ENCODE measurements at regions not wholly inside any gene's neighbourhood (a gene's known extent, or its start where the extent isn't known, plus 50 kb on each side); places are given as distances from the start of the nearest gene placed in this dataset.
"Not testable (repeated sequence)": the region's sequence is repeated elsewhere in the genome, so short reads cannot be mapped to it uniquely, and the experiment has no call there.

DNA sequence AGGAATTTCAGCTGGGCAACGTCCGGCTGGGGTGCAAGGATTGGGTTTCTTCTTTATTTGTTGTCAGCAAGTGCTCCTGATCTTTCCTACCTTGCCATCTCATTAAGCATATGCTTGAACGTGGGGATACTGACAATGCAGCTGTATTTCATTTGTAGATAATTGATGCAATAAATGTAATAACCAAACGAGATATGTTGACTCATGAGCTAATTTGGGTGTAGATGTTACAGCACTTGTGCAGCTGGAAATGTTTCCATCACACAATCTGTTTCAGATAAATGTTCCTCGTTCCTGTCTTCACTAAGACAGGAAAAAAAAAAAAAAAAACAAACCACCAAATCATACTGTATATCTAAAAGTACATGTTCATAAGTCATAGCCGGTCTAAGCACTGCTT lies 123.8 kb downstream of the DMRT2 start:
- no peaks in the 10 kb centered on the region for H3K4me1 Mint-ChIP-seq
- H3K4me3 Mint-ChIP-seq: no peak overlapping the region
- no peak overlapping the region for H3K27ac Mint-ChIP-seq
- peaks cover 5% of the 10 kb centered on the region for H3K27me3 Mint-ChIP-seq
- H3K9me3 Mint-ChIP-seq: peaks cover 3 to 7% (median 4%) of the 10 kb centered on the region in 3 donors
- no peaks in the 10 kb centered on the region for H3K36me3 Mint-ChIP-seq

DNA sequence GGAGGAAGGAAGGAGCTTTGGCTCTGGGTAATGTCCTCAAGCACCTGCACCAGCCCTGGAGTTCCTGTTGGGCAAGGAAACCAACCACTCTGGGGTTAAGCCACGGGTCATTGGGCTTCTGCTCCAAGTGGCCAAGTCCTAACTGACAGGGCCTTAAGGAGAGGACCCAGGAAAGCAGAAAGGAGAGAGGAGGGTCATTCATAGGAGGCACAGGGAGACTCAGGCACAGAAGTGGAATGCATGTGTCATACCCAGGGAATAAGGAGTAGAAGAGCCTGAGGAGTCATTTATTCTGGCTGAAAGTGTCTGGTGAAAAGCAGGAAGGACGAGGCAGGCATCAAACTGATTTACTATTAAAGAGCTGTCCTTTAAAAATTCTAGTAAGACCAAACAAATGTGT lies 129.2 kb downstream of the DMRT2 start:
- Mint-ChIP-seq H3K27ac (no peak overlapping the region), H3K36me3 (no peaks in the 10 kb centered on the region), H3K4me1 (no peaks in the 10 kb centered on the region), H3K4me3 (no peak overlapping the region), H3K27me3 (peaks cover 3% of the 10 kb centered on the region), H3K9me3 (peaks cover 0 to 3% (median 2%) of the 10 kb centered on the region in 3 donors)

DNA sequence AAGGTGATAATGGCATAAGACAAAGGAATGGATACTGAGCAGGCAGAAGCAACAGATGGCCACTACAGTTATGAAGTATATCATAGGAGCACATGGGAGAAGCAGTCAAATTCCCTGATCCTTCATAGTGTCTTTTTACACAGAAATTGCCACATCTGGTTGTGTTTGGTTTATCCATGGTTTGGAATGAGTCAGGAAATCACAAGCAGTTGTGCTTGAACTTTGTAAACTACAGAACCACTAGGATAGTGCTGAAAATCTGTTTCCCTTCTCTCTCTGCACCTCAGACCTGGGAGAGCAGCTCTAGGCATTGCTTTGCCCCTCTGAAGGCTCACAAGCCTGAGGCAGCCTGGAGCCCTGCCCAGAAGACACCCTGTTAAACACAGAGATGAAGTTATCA lies 134.0 kb downstream of the DMRT2 start:
- Mint-ChIP-seq H3K9me3 (peaks cover 3 to 12% (median 5%) of the 10 kb centered on the region in 3 donors), H3K27me3 (no peaks in the 10 kb centered on the region), H3K4me3 (no peak overlapping the region), H3K4me1 (no peaks in the 10 kb centered on the region), H3K36me3 (no peaks in the 10 kb centered on the region), H3K27ac (no peak overlapping the region)

DNA sequence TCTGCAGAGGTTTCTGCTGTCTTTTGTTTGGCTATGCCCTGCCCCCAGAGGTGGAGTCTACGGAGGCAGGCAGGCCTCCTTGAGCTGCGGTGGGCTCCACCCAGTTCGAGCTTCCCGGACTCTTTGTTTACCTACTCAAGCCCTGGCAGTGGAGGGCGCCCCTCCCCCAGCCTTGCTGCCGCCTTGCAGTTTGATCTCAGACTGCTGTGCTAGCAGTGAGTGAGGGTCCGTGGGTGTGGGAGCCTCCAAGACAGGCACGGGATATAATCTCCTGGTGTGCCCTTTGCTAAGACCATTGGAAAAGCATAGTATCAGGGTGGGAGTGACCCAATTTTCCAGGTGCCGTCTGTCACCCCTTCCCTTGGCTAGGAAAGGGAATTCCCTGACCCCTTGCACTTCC lies 137.0 kb downstream of the DMRT2 start:
- H3K9me3 Mint-ChIP-seq: peaks cover 3 to 18% (median 9%) of the 10 kb centered on the region in 3 donors
- not testable (repeated sequence) for H3K4me3 Mint-ChIP-seq, H3K4me1 Mint-ChIP-seq, H3K27ac Mint-ChIP-seq, H3K36me3 Mint-ChIP-seq, H3K27me3 Mint-ChIP-seq

DNA sequence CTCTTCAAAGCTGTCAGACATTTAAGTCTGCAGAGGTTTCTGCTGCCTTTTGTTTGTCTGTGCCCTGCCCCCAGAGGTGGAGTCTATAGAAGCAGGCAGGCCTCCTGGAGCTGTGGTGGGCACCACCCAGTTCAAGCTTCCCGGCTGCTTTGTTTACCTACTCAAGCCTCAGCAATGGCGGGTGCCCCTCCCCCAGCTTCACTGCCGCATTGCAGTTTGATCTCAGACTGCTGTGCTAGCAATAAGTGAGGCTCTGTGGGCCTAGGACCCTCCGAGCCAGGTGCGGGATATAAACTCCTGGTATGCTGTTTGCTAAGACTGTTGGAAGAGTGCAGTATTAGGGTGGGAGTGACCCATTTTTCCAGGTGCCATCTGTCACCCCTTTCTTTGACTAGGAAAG lies 145.5 kb downstream of the DMRT2 start:
- not testable (repeated sequence) for H3K4me3 Mint-ChIP-seq, H3K27me3 Mint-ChIP-seq, H3K4me1 Mint-ChIP-seq, H3K9me3 Mint-ChIP-seq, H3K27ac Mint-ChIP-seq, H3K36me3 Mint-ChIP-seq

DNA sequence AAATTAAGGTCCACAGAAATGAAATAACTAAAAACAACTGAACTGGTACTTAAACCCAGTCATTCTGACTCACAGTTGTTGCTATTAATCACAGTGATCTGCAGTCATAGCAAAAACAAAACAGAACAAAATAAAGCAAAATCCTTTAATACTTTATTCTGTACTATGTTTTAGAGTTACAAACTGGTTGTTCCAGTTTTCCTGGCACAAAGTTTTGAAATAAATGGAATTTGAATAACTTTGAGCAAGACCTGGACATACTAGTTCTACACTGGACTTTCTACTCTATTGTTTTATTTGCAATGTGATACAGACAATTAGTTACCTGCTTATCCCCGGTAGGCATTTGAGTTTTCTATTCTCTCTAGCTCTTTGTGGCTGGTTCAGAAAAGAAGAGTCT lies 147.9 kb downstream of the DMRT2 start:
- peaks cover 0 to 2% (median 0%) of the 10 kb centered on the region in 3 donors for H3K9me3 Mint-ChIP-seq
- peaks cover 7% of the 10 kb centered on the region for H3K27me3 Mint-ChIP-seq
- peaks cover 0 to 2% (median 0%) of the 10 kb centered on the region in 3 donors for H3K4me1 Mint-ChIP-seq
- H3K4me3 Mint-ChIP-seq: no peak overlapping the region
- no peak overlapping the region for H3K27ac Mint-ChIP-seq
- no peaks in the 10 kb centered on the region for H3K36me3 Mint-ChIP-seq

DNA sequence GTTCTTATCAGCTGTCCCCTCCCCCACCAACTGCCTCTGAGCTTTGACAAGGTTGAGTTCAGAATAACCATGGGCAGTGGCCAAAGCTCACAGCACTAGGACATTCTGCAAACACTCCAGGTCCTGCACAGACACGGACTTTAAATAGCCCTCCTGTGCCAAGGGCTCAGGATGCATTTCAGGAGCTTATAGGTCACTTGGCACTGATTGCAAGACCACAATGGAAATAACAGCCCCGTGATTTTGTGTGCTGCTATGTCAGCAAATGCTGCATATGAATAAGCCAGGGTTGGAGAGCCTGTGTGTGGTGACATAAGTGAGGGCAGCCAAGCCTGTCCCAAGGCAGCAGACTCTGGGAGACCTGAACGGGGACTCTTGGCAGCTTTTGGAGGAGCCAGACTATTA lies 150.7 kb downstream of the DMRT2 start:
- no peak overlapping the region for H3K4me3 Mint-ChIP-seq
- no peaks in the 10 kb centered on the region for H3K36me3 Mint-ChIP-seq
- H3K27ac Mint-ChIP-seq: no peak overlapping the region
- H3K27me3 Mint-ChIP-seq: peaks cover 12% of the 10 kb centered on the region
- peaks cover 0 to 2% (median 0%) of the 10 kb centered on the region in 3 donors for H3K4me1 Mint-ChIP-seq
- H3K9me3 Mint-ChIP-seq: peaks cover 0 to 3% (median 0%) of the 10 kb centered on the region in 3 donors

DNA sequence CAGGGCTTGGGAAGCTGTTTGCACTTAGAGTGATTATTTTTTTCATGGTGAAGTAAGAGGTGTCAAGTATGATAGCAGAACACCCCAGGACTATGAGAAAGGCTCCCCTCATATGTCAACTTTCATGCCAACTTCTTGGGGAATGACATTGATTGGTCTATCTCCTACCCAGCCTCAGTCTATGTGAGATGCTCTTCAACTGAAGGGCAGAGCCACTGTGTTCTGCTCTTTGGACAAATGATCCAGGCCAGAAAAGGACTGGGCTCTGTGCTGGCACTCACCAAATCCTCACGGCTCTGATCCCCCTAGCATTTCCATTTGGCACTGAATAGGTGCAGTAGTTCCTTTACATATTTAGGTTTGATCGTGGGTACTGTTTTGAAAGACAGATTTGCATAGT lies 151.1 kb downstream of the DMRT2 start:
- Mint-ChIP-seq H3K36me3 (no peaks in the 10 kb centered on the region), H3K4me1 (peaks cover 0 to 1% (median 0%) of the 10 kb centered on the region in 3 donors), H3K4me3 (no peak overlapping the region), H3K9me3 (peaks cover 0 to 3% (median 0%) of the 10 kb centered on the region in 3 donors), H3K27ac (no peak overlapping the region), H3K27me3 (peaks cover 9% of the 10 kb centered on the region)

DNA sequence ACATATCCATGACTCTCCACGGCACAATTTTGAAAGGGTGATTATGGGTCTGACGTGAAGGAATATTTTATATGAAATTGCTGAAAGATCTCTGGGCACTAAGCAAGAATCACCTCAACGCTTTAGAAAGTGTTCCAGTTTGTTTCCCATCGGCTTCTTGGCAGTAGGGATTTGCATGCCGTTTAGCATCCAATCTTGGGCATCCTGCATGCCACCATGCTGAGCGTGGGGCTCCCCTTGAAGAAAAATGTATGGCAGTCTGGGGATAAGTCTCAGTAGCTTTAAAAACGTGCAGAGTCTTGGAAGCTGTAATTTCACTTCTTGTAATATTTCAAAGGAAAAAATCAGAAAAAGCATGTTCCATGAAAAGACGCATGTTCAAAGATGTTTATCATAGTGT lies 151.7 kb downstream of the DMRT2 start:
- H3K4me1 Mint-ChIP-seq: no peaks in the 10 kb centered on the region
- H3K36me3 Mint-ChIP-seq: no peaks in the 10 kb centered on the region
- peaks cover 11% of the 10 kb centered on the region for H3K27me3 Mint-ChIP-seq
- no peak overlapping the region for H3K27ac Mint-ChIP-seq
- peaks cover 0 to 3% (median 0%) of the 10 kb centered on the region in 3 donors for H3K9me3 Mint-ChIP-seq
- no peak overlapping the region for H3K4me3 Mint-ChIP-seq

DNA sequence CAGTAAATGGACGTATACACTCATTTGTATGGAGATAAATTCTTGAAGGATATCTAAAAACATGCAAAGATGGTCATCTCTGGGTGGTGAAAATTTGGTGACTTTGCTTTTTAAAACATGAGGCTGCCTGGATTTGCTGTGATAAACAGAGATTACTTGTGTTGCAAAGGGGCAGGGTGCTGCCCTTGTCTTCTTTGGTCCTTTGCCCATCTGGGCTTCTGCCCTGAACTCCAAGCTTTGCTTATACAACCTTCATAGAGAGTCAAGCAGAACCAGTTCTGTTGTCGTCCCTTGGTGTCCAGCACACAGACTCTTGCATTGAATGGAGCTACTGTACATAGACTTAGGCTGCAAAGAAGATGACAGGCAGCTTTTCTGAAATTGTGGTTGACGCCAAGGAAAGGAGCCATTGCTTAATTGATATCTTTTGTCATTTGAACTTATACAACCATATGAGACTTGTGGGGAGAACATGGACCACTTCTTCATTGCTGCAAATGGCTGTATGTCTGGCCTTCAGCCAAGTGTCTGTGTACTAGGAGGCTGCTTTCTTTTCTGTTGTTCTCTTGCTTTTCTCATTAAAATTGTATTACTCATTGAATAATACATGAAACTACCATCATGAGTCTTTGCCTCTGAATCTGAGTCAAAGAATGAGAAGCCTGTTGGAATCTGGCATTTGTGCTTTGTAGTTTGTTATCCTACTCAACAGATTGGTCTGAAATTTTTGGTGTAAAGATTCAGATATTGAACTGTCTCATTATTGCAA lies 152.5 kb downstream of the DMRT2 start:
- H3K27ac Mint-ChIP-seq: no peak overlapping the region
- no peaks in the 10 kb centered on the region for H3K4me1 Mint-ChIP-seq
- peaks cover 11% of the 10 kb centered on the region for H3K27me3 Mint-ChIP-seq
- no peak overlapping the region for H3K4me3 Mint-ChIP-seq
- H3K9me3 Mint-ChIP-seq: peaks cover 0 to 3% (median 0%) of the 10 kb centered on the region in 3 donors
- no peaks in the 10 kb centered on the region for H3K36me3 Mint-ChIP-seq

DNA sequence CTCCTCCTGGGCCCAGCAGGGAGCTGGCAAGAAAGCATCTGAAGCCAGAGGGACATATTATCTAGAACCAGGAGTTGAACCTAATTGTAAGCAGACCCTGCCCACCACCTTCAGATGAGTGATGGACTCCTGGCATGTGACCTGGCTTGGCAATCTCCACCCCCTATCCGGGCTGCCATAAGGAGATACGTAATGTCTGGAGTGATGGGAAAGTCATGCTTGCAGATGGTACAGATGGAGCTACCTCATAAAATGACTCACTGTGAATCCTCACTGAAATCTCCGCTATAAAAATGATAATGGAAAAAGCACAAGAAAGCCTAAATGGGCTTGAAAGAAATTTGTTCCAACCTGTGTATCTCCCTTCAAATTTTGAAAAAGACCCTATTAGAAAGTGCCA lies 157.5 kb downstream of the DMRT2 start:
- Mint-ChIP-seq H3K4me3 (no peak overlapping the region), H3K4me1 (no peaks in the 10 kb centered on the region), H3K9me3 (peaks cover 1 to 3% (median 2%) of the 10 kb centered on the region in 3 donors), H3K36me3 (no peaks in the 10 kb centered on the region), H3K27ac (no peak overlapping the region), H3K27me3 (peaks cover 7% of the 10 kb centered on the region)

DNA sequence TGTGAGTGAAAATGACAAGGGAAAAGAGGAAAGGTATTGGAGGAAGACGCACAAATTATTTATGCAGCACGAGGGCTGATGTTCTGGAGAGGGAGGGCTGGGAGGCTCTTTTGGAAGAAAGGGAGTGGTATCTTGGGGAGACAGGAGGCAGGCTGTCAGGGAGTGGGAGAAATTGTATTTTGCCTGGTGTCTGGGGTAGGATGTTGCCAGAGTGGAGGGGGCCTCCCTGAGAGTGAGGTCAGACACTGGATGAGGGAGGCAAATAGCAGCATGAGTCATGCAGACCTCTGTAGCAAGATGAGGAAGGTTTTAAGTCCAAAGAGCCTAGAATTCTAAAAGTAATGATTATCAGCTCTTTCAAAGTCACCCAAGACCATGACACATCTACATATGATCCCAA lies 158.0 kb downstream of the DMRT2 start:
- Mint-ChIP-seq H3K4me1 (no peaks in the 10 kb centered on the region), H3K9me3 (peaks cover 1 to 3% (median 2%) of the 10 kb centered on the region in 3 donors), H3K27ac (no peak overlapping the region), H3K4me3 (no peak overlapping the region), H3K36me3 (no peaks in the 10 kb centered on the region), H3K27me3 (peaks cover 7% of the 10 kb centered on the region)

DNA sequence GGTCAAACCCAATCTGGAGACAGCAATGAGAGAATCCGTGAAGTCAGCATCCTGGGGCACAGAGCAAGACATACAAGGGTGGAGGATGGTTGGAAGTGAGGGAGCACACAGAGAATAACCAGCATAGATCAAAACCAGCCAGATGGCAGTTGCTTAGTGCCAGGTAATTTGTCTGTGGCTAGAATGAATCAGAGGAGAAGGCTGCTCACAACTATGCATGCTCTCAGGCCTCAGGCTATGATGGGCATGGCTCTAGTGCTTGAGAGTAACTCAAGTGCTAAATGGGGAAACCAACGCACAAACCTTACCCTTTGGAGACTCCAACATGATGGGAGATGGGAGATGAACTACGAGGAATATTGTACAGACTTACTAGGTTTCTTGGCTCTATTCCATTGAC lies 160.8 kb downstream of the DMRT2 start:
- Mint-ChIP-seq H3K27me3 (peaks cover 2% of the 10 kb centered on the region), H3K4me3 (no peak overlapping the region), H3K27ac (no peak overlapping the region), H3K36me3 (no peaks in the 10 kb centered on the region), H3K9me3 (peaks cover 0 to 3% (median 2%) of the 10 kb centered on the region in 3 donors), H3K4me1 (no peaks in the 10 kb centered on the region)

DNA sequence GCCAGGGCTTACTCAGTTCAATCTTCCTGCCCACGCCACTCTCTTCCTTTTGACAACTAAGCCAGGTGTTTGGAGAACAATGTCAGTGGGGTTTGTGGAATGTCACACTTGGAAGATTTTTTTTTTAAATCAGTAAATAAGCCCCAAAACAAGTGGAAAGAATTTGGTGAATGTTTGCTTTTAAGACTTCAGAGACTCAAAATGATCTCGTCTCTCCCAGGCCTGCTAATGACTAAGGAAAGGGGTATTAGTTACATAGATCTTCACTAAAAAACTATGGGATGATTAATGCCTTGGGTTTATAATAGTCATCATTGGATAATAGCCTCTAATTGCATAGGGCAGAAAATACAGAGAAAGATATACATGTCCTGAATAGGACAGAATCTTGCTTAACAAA lies 166.4 kb downstream of the DMRT2 start:
- H3K27ac Mint-ChIP-seq: no peak overlapping the region
- no peak overlapping the region for H3K4me3 Mint-ChIP-seq
- H3K4me1 Mint-ChIP-seq: no peaks in the 10 kb centered on the region
- H3K9me3 Mint-ChIP-seq: no peaks in the 10 kb centered on the region
- H3K27me3 Mint-ChIP-seq: no peaks in the 10 kb centered on the region
- no peaks in the 10 kb centered on the region for H3K36me3 Mint-ChIP-seq

DNA sequence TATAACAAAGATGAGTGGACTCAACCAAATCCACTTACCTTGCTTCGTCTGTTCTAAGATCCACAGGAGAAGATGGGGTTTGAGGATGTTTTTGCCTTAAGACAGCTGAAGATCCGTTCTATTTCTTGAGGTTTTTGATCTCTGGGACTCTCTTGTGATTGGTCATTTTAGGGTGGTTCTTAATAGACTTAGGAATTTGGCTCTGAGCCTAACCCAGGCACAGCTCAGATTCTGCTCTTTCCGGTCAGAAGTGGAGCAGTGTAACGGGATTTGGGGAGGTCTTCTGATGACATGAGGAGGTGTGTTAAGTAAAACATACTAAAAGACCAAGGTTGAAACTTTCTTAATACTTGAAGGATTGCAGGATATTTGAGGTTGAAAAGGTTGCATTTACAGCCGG lies 166.9 kb downstream of the DMRT2 start:
- H3K9me3 Mint-ChIP-seq: no peaks in the 10 kb centered on the region
- no peaks in the 10 kb centered on the region for H3K4me1 Mint-ChIP-seq
- no peaks in the 10 kb centered on the region for H3K36me3 Mint-ChIP-seq
- no peak overlapping the region for H3K4me3 Mint-ChIP-seq
- H3K27me3 Mint-ChIP-seq: no peaks in the 10 kb centered on the region
- H3K27ac Mint-ChIP-seq: no peak overlapping the region

DNA sequence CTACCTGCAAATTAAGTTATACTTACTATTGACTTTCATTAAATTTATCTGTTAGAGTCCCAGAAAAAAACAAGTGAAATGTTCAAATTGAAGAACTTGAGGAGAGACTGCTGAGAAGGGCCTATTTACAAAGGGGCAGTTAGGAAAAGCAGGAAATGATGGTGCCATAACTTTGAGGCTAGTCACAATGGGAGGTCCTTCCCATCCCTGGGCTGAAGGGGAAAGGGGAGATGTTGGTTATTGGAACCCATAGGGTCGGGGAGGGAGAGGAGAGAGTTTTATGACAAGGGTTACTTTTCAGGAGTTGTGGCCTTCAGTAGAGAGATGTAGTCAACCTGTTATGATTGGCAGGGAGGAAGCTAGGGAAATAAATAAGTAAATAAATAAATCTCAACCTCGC lies 169.1 kb downstream of the DMRT2 start:
- no peak overlapping the region for H3K4me3 Mint-ChIP-seq
- no peaks in the 10 kb centered on the region for H3K27me3 Mint-ChIP-seq
- H3K4me1 Mint-ChIP-seq: no peaks in the 10 kb centered on the region
- H3K36me3 Mint-ChIP-seq: no peaks in the 10 kb centered on the region
- no peaks in the 10 kb centered on the region for H3K9me3 Mint-ChIP-seq
- no peak overlapping the region for H3K27ac Mint-ChIP-seq
